ENCODE measurements at regions not wholly inside any gene's neighbourhood (a gene's known extent, or its start where the extent isn't known, plus 50 kb on each side); places are given as distances from the start of the nearest gene placed in this dataset.

- no peak for TF ChIP-seq CTCF (IDR thresholded peaks at IDR 0.05; ENCODE audit: low read depth, low read length)
- no peak for TF ChIP-seq POLR2A (IDR thresholded peaks at IDR 0.05; ENCODE audit: extremely low read depth, insufficient read length)
- TF ChIP-seq MAX (IDR thresholded peaks at IDR 0.05; ENCODE audit: low read depth, low read length), result no peak
Measured at GRCh38 chr3:177294221-177294620, 96.9 kb upstream of the TBL1XR1 start.
